ENCODE measurements at regions not wholly inside any gene's neighbourhood (a gene's known extent, or its start where the extent isn't known, plus 50 kb on each side); places are given as distances from the start of the nearest gene placed in this dataset.

DNA sequence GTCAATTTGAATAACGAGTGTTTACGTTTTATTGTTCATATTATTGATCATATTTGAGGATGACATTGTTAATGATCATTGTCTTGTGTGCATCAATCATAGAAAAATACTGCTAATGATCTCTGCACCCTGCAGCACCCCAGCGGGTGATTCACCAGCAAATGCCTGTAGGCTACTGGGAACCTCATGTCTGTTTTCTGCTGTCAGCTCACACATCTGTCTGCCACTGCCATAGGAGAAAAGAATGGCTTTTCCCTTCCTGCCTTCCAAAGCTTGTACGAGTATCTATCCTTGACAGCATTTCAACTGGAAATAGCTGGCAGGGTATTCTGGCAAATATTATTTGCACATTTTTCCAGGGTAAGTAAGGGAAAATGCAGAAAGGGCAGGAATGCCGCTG, 272.1 kb upstream of the TRAM1L1 start:
- no peaks in the 10 kb centered on the region for H3K36me3 Mint-ChIP-seq
- intact Hi-C loops (cut with micrococcal nuclease): no loop called here
- no peaks in the 10 kb centered on the region for H3K27me3 Mint-ChIP-seq (ENCODE audit: low read depth in 2 of 2)
- Histone ChIP-seq H3K27me3 (ENCODE audit: control insufficient read depth, insufficient read depth, low read length) (no peaks in the 10 kb centered on the region), H3K4me3 (ENCODE audit: low read length) (no peak overlapping the region), H3K27ac (ENCODE audit: low read length) (no peak overlapping the region), H3K9me3 (ENCODE audit: control insufficient read depth, insufficient read depth, low read length) (no peaks in the 10 kb centered on the region), H3K4me1 (ENCODE audit: control insufficient read depth, insufficient read depth, low read length) (no peaks in the 10 kb centered on the region), H3K36me3 (ENCODE audit: control insufficient read depth, insufficient read depth, low read length) (no peaks in the 10 kb centered on the region)
- no peak for ATAC-seq
- H3K9me3 Mint-ChIP-seq: peaks cover 2 to 15% of the 10 kb centered on the region in 2 donors
- no peaks in the 10 kb centered on the region for H3K4me1 Mint-ChIP-seq
- no peak overlapping the region for H3K4me3 Mint-ChIP-seq
- no peak for DNase-seq
- WGBS (ENCODE audit: insufficient coverage): 81% methylated on average over 5 of the region's 5 CpGs
- no peak overlapping the region for H3K27ac Mint-ChIP-seq
- TF ChIP-seq, protein P1, sequence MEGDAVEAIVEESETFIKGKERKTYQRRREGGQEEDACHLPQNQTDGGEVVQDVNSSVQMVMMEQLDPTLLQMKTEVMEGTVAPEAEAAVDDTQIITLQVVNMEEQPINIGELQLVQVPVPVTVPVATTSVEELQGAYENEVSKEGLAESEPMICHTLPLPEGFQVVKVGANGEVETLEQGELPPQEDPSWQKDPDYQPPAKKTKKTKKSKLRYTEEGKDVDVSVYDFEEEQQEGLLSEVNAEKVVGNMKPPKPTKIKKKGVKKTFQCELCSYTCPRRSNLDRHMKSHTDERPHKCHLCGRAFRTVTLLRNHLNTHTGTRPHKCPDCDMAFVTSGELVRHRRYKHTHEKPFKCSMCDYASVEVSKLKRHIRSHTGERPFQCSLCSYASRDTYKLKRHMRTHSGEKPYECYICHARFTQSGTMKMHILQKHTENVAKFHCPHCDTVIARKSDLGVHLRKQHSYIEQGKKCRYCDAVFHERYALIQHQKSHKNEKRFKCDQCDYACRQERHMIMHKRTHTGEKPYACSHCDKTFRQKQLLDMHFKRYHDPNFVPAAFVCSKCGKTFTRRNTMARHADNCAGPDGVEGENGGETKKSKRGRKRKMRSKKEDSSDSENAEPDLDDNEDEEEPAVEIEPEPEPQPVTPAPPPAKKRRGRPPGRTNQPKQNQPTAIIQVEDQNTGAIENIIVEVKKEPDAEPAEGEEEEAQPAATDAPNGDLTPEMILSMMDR (IDR thresholded peaks at IDR 0.05): no peak

DNA sequence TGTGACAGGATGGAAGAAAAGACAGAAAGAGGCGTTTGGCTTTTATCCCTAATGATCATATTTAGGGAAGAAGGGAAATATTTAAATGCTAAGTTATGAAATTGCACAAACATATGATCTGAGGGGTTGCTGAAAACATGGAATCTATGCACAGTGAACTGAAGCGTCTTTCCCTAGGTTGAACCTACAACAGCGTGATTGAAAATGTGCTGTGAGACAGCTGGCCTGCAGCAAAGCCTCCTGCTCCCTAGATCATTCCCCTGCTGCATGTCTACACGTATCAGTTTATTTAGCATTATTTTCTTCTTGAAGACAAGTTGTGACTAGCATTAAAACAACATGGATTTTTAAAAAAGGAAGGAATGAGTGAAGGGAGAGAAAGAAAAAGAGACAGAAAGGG, 272.5 kb upstream of the TRAM1L1 start:
- Histone ChIP-seq H3K27ac (ENCODE audit: low read length) (no peak overlapping the region), H3K4me1 (ENCODE audit: control insufficient read depth, insufficient read depth, low read length) (no peaks in the 10 kb centered on the region), H3K9me3 (ENCODE audit: control insufficient read depth, insufficient read depth, low read length) (no peaks in the 10 kb centered on the region), H3K27me3 (ENCODE audit: control insufficient read depth, insufficient read depth, low read length) (no peaks in the 10 kb centered on the region), H3K36me3 (ENCODE audit: control insufficient read depth, insufficient read depth, low read length) (no peaks in the 10 kb centered on the region), H3K4me3 (ENCODE audit: low read length) (no peak overlapping the region)
- WGBS (ENCODE audit: insufficient coverage): 86% methylated on average over 3 of the region's 4 CpGs
- TF ChIP-seq, protein P1 (IDR thresholded peaks at IDR 0.05): no peak
- Mint-ChIP-seq H3K9me3 (peaks cover 2 to 15% of the 10 kb centered on the region in 2 donors), H3K4me1 (no peaks in the 10 kb centered on the region), H3K27me3 (ENCODE audit: low read depth in 2 of 2) (no peaks in the 10 kb centered on the region), H3K27ac (no peak overlapping the region), H3K4me3 (no peak overlapping the region), H3K36me3 (no peaks in the 10 kb centered on the region)
- no peak for ATAC-seq
- DNase-seq: no peak
- intact Hi-C loops (cut with micrococcal nuclease): no loop called here

DNA sequence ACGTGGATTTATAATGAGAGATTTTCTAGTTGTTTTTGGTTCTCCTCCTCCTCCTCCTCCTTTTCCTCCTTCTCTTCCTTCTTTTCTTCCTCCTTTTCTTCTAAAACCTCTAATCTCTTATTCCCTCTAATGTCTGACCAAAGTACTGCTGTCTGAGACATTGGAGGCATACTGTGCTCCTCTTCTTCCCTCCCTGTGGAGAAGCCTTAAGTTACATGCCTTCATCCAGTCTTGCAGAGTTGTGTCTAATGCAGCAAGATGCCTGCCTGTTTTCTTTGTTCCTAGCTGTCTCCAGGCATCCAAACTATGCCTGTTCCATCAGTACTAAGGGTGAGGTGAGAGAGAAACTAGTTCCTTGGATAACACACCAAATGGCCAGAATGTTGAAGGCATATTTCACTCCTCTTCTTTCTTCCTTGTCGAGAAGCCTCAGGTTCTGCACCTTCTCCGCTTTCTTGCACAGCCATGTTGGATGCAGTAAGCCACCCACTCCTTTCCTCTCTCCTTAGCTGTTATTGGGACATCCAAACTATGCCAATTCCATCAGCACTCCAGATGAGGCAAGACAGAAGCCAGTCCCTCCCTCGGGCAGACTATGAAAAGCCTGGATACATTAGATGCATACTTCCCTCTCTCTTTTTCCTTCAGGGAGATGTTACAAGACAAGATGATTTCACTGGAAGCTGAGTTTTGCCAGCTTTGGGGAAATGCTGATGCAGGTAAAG, 285.7 kb upstream of the TRAM1L1 start:
- intact Hi-C loops (cut with micrococcal nuclease): no loop called here
- Histone ChIP-seq H3K27ac (ENCODE audit: low read length) (no peak overlapping the region), H3K4me3 (ENCODE audit: low read length) (no peak overlapping the region), H3K27me3 (ENCODE audit: control insufficient read depth, insufficient read depth, low read length) (no peaks in the 10 kb centered on the region), H3K36me3 (ENCODE audit: control insufficient read depth, insufficient read depth, low read length) (no peaks in the 10 kb centered on the region), H3K4me1 (ENCODE audit: control insufficient read depth, insufficient read depth, low read length) (no peaks in the 10 kb centered on the region), H3K9me3 (ENCODE audit: control insufficient read depth, insufficient read depth, low read length) (no peaks in the 10 kb centered on the region)
- H3K36me3 Mint-ChIP-seq: no peaks in the 10 kb centered on the region
- ATAC-seq (no peak), DNase-seq (no peak)
- no peaks in the 10 kb centered on the region for H3K4me1 Mint-ChIP-seq
- H3K4me3 Mint-ChIP-seq: no peak overlapping the region
- H3K27ac Mint-ChIP-seq: no peak overlapping the region
- H3K9me3 Mint-ChIP-seq: peaks cover 5 to 14% of the 10 kb centered on the region in 2 donors
- TF ChIP-seq, protein P1 (IDR thresholded peaks at IDR 0.05): no peak
- H3K27me3 Mint-ChIP-seq (ENCODE audit: low read depth in 2 of 2): no peaks in the 10 kb centered on the region
- WGBS (ENCODE audit: insufficient coverage): 78% methylated on average over 3 of the region's 4 CpGs

DNA sequence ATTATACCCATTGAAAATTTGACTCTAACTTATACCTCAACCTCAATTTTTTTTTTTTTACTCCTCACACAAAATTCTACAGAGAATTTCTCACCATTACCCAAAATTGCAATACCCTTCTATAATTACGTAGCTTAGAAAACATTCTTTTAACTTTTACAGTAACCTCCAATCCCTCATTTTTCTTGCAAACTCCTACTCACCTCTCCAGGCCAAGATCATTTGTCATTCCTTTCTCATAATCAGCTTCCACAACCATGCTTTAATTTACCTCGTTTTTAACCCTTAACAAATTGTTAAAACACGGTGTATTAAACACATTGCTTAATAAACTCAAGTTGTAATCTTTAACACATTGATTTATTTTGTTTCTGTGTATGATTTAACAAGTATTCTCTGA, 289.7 kb upstream of the TRAM1L1 start:
- no peaks in the 10 kb centered on the region for H3K27me3 Mint-ChIP-seq (ENCODE audit: low read depth in 2 of 2)
- peaks cover 7 to 14% of the 10 kb centered on the region in 2 donors for H3K9me3 Mint-ChIP-seq
- Histone ChIP-seq H3K27ac (ENCODE audit: low read length) (no peak overlapping the region), H3K27me3 (ENCODE audit: control insufficient read depth, insufficient read depth, low read length) (no peaks in the 10 kb centered on the region), H3K36me3 (ENCODE audit: control insufficient read depth, insufficient read depth, low read length) (no peaks in the 10 kb centered on the region), H3K9me3 (ENCODE audit: control insufficient read depth, insufficient read depth, low read length) (no peaks in the 10 kb centered on the region), H3K4me3 (ENCODE audit: low read length) (no peak overlapping the region), H3K4me1 (ENCODE audit: control insufficient read depth, insufficient read depth, low read length) (no peaks in the 10 kb centered on the region)
- DNase-seq: no peak
- H3K36me3 Mint-ChIP-seq: no peaks in the 10 kb centered on the region
- ATAC-seq: no peak
- H3K4me1 Mint-ChIP-seq: no peaks in the 10 kb centered on the region
- WGBS (ENCODE audit: insufficient coverage): 77% methylated on average over 1 of the region's 3 CpGs
- no peak overlapping the region for H3K4me3 Mint-ChIP-seq
- TF ChIP-seq, protein P1 (IDR thresholded peaks at IDR 0.05): no peak
- intact Hi-C loops (cut with micrococcal nuclease): no loop called here
- H3K27ac Mint-ChIP-seq: no peak overlapping the region

Data from natural killer cell (primary cell).